H1 (cell line): ENCODE measurements at regions not wholly inside any gene's neighbourhood (a gene's known extent, or its start where the extent isn't known, plus 50 kb on each side); places are given as distances from the start of the nearest gene placed in this dataset.

Source experiments
- CTCF ChIA-PET: fragments of 300-600 bp; sonication (Branson Sonifier 250); formaldehyde crosslinking; loops from one replicate; lab custom pipeline; 2021; ENCODE audit not compliant: partially characterized antibody; lab: Charles Lee
- POLR2A ChIA-PET: fragments of 300-600 bp; sonication (Branson Sonifier 250); formaldehyde crosslinking; loops from one replicate; lab custom pipeline; 2021; ENCODE audit warnings: inconsistent platforms; ENCODE audit not compliant: partially characterized antibody; lab: Charles Lee
- DNase-seq, 2 experiments: peaks; one replicate each; pipeline versions ENCODE4 v3.0.0 to v3.0.0-alpha.2; 2010 to 2022; ENCODE audit warnings: low spot score in 2 of 2, low read depth in 1 of 2, mixed read lengths in 1 of 2
- FAIRE-seq: peaks from 2 replicates; lab custom pipeline; 2011; peaks lifted over from hg19 to GRCh38; lab: Jason Lieb, UNC
- H2AFZ ChIP-seq: 2 replicates; pipeline ENCODE4 v1.8.1; 2012; ENCODE audit warnings: low read length, inconsistent platforms
- H2AK5ac ChIP-seq: 2 replicates; pipeline ENCODE4 v1.6.1; 2013; ENCODE audit warnings: low read depth, low read length
- H2BK120ac ChIP-seq: replicated peaks from 2 replicates; pipeline ENCODE3; 2013; ENCODE audit warnings: low read depth, low read length, inconsistent platforms
- H2BK12ac ChIP-seq: 2 replicates; pipeline ENCODE4 v1.6.1; 2013; ENCODE audit warnings: low read depth, low read length
- H2BK15ac ChIP-seq: 2 replicates; pipeline ENCODE4 v1.6.1; 2013; ENCODE audit warnings: low read length
- H2BK20ac ChIP-seq: 2 replicates; pipeline ENCODE4 v1.6.1; 2013; ENCODE audit warnings: low read length
- H2BK5ac ChIP-seq: 2 replicates; pipeline ENCODE4 v1.6.1; 2013; ENCODE audit warnings: low read depth, low read length
- H3K14ac ChIP-seq: 2 replicates; pipeline ENCODE4 v1.6.1; 2013; ENCODE audit warnings: inconsistent platforms; ENCODE audit not compliant: insufficient read length
- H3K18ac ChIP-seq: 2 replicates; pipeline ENCODE4 v1.6.1; 2013; ENCODE audit warnings: low read length; ENCODE audit errors: extremely low read depth
- H3K23ac ChIP-seq: 2 replicates; pipeline ENCODE4 v1.6.1; 2013; ENCODE audit warnings: inconsistent platforms; ENCODE audit not compliant: insufficient read length
- H3K23me2 ChIP-seq: 2 replicates; pipeline ENCODE4 v1.6.1; 2013; ENCODE audit warnings: low read depth, low read length
- H3K27ac ChIP-seq: 2 replicates; pipeline ENCODE4 v1.6.1; 2011; ENCODE audit warnings: low read depth, low read length, inconsistent platforms
- H3K27me3 ChIP-seq, 4 experiments: replicated peaks in 1 of 4; 1 replicate in 1 of 4; 2 replicates in 3 of 4; pipeline versions ENCODE4 v1.6.1 to v1.8.1; 2011 to 2013; ENCODE audit warnings: low read length in 3 of 4, mild to moderate bottlenecking in 3 of 4, inconsistent platforms in 2 of 4, mixed read lengths in 2 of 4, moderate library complexity in 1 of 4; ENCODE audit not compliant: control insufficient read depth in 3 of 4, insufficient read depth in 3 of 4; ENCODE audit errors: extremely low read depth in 1 of 4
- H3K36me3 ChIP-seq, 4 experiments: 2 replicates each; pipeline versions ENCODE4 v1.6.1 to v1.8.1; 2011 to 2013; ENCODE audit warnings: mild to moderate bottlenecking in 4 of 4, low read length in 3 of 4, moderate library complexity in 2 of 4, control low read depth in 1 of 4, inconsistent platforms in 1 of 4; ENCODE audit not compliant: insufficient read depth in 4 of 4, control insufficient read depth in 2 of 4
- H3K4ac ChIP-seq: replicated peaks from 2 replicates; pipeline ENCODE3; 2013; ENCODE audit warnings: low read length, low read depth, mixed read lengths, inconsistent platforms; ENCODE audit not compliant: insufficient read length
- H3K4me1 ChIP-seq, 4 experiments: replicated peaks in 1 of 4; 1 replicate in 1 of 4; 2 replicates in 3 of 4; pipeline versions ENCODE4 v1.6.1 to v1.8.1; 2011 to 2013; ENCODE audit warnings: low read length in 3 of 4, inconsistent platforms in 2 of 4, mixed read lengths in 1 of 4; ENCODE audit not compliant: insufficient read depth in 4 of 4, control insufficient read depth in 3 of 4
- H3K4me2 ChIP-seq, 2 experiments: 2 replicates each; pipeline versions ENCODE4 v1.6.1 to v1.8.1; 2011 to 2013; ENCODE audit warnings: low read depth in 2 of 2, low read length in 2 of 2, control low read depth in 1 of 2, inconsistent platforms in 1 of 2, mild to moderate bottlenecking in 1 of 2; ENCODE audit not compliant: insufficient read depth in 1 of 2
- H3K4me3 ChIP-seq, 4 experiments: fragments of 200-600, 300-600 bp in 1 of 4; sonication (generic), shearing (Covaris generic), sonication (Bioruptor Twin) in 1 of 4; 2 replicates each; pipeline versions ENCODE4 v1.5.1 to v1.8.1; 2011 to 2016; ENCODE audit warnings: low read length in 4 of 4, low read depth in 3 of 4, control low read depth in 2 of 4, inconsistent platforms in 2 of 4, mild to moderate bottlenecking in 2 of 4, mixed read lengths in 1 of 4, moderate library complexity in 1 of 4; ENCODE audit not compliant: insufficient read depth in 2 of 4; ENCODE audit errors: extremely low read depth in 1 of 4
- H3K56ac ChIP-seq: replicated peaks from 2 replicates; pipeline ENCODE3; 2013; ENCODE audit warnings: low read depth, mild to moderate bottlenecking, mixed read lengths, low read length, inconsistent platforms; ENCODE audit not compliant: insufficient read length
- H3K79me1 ChIP-seq: 2 replicates; pipeline ENCODE4 v1.6.1; 2013; ENCODE audit warnings: low read depth, low read length, control low read depth
- H3K79me2 ChIP-seq, 2 experiments: 2 replicates each; pipeline versions ENCODE4 v1.6.1 to v1.8.1; 2012 to 2013; ENCODE audit warnings: low read length in 2 of 2, mild to moderate bottlenecking in 2 of 2, inconsistent platforms in 1 of 2; ENCODE audit not compliant: insufficient read depth in 2 of 2, control insufficient read depth in 1 of 2
- H3K9ac ChIP-seq, 4 experiments: replicated peaks in 1 of 4; 1 replicate in 1 of 4; 2 replicates in 3 of 4; pipeline versions ENCODE4 v1.6.1 to v1.8.1; 2011 to 2013; ENCODE audit warnings: low read depth in 3 of 4, low read length in 3 of 4, control low read depth in 2 of 4, mild to moderate bottlenecking in 2 of 4, moderate library complexity in 2 of 4, inconsistent platforms in 1 of 4; ENCODE audit errors: extremely low read depth in 1 of 4
- H3K9me3 ChIP-seq, 2 experiments: 2 replicates each; pipeline versions ENCODE4 v1.6.1 to v1.8.1; 2012 to 2013; ENCODE audit warnings: mild to moderate bottlenecking in 2 of 2, moderate library complexity in 2 of 2, control low read depth in 1 of 2, inconsistent platforms in 1 of 2, low read depth in 1 of 2, low read length in 1 of 2, mixed read lengths in 1 of 2; ENCODE audit not compliant: insufficient read depth in 2 of 2
- H4K20me1 ChIP-seq, 2 experiments: replicated peaks in 1 of 2; 2 replicates each; pipeline versions ENCODE3 to v1.8.1; 2011 to 2013; ENCODE audit warnings: inconsistent platforms in 2 of 2, low read length in 2 of 2, mild to moderate bottlenecking in 1 of 2; ENCODE audit not compliant: insufficient read depth in 2 of 2, control insufficient read depth in 1 of 2
- H4K5ac ChIP-seq: 2 replicates; pipeline ENCODE4 v1.6.1; 2013; ENCODE audit warnings: low read length, low read depth, mixed read lengths, inconsistent platforms; ENCODE audit not compliant: insufficient read length
- H4K8ac ChIP-seq: 2 replicates; pipeline ENCODE4 v1.8.0; 2013; ENCODE audit warnings: mild to moderate bottlenecking, moderate library complexity, low read length, inconsistent platforms; ENCODE audit not compliant: insufficient read depth; ENCODE audit errors: extremely low read depth
- H4K91ac ChIP-seq: replicated peaks from 2 replicates; pipeline ENCODE3; 2013; ENCODE audit warnings: low read length, mixed read lengths, inconsistent platforms; ENCODE audit not compliant: insufficient read length
- BCL11A ChIP-seq, 2 experiments: IDR thresholded peaks; one replicate each; pipeline ENCODE4 v1.6.1; 2011; ENCODE audit warnings: low read depth in 2 of 2, low read length in 2 of 2, mild to moderate bottlenecking in 2 of 2
- CEBPB ChIP-seq: IDR thresholded peaks from 2 replicates; pipeline ENCODE4 v1.6.1; 2012; ENCODE audit warnings: low read depth, low read length
- FOSL1 ChIP-seq: IDR thresholded peaks from 2 replicates; pipeline ENCODE4 v1.6.1; 2011; ENCODE audit warnings: mild to moderate bottlenecking, low read depth, low read length, moderate library complexity; ENCODE audit not compliant: insufficient read depth
- GTF2F1 ChIP-seq: IDR thresholded peaks from 2 replicates; pipeline ENCODE4 v1.6.1; 2012; ENCODE audit warnings: low read depth, low read length, improper control_type of control experiment, borderline replicate concordance
- KDM1A ChIP-seq: fragments of 200-600, 300-600 bp; sonication (generic); IDR thresholded peaks from 2 replicates; pipeline ENCODE4 v1.7.1; 2016; ENCODE audit warnings: mild to moderate bottlenecking, low read length, borderline replicate concordance
- NRF1 ChIP-seq: IDR thresholded peaks from 2 replicates; pipeline ENCODE4 v1.6.1; 2011; ENCODE audit warnings: mild to moderate bottlenecking, low read depth, low read length, improper control_type of control experiment
- PHF8 ChIP-seq: fragments of 200-600 bp; sonication (generic); conservative IDR thresholded peaks from 2 replicates; pipeline ENCODE4 v1.7.1; 2012; ENCODE audit warnings: low read depth, mild to moderate bottlenecking, inconsistent platforms, low read length, moderate library complexity
- POLR2A ChIP-seq, 2 experiments: IDR thresholded peaks; 1 replicate in 1 of 2; 2 replicates in 1 of 2; pipeline ENCODE4 v1.6.1; 2011; ENCODE audit warnings: low read depth in 2 of 2, low read length in 2 of 2, mild to moderate bottlenecking in 2 of 2; ENCODE audit errors: control extremely low read depth in 1 of 2
- RXRA ChIP-seq: IDR thresholded peaks from 2 replicates; pipeline ENCODE4 v1.6.1; 2011; ENCODE audit warnings: low read depth, mild to moderate bottlenecking, low read length, moderate library complexity; ENCODE audit not compliant: insufficient read depth
- SIX5 ChIP-seq: IDR thresholded peaks from 2 replicates; pipeline ENCODE4 v1.6.1; 2011; ENCODE audit warnings: mild to moderate bottlenecking, low read depth, low read length
- SP2 ChIP-seq: IDR thresholded peaks from 2 replicates; pipeline ENCODE4 v1.6.1; 2012; ENCODE audit warnings: mild to moderate bottlenecking, low read length, inconsistent platforms
- SP4 ChIP-seq: IDR thresholded peaks from 2 replicates; pipeline ENCODE4 v1.6.1; 2012; ENCODE audit warnings: low read length, inconsistent platforms
- ZNF274 ChIP-seq: IDR thresholded peaks from 2 replicates; pipeline ENCODE4 v1.7.0; 2012; ENCODE audit warnings: low read length, borderline replicate concordance; ENCODE audit errors: extremely low read depth
- WGBS, 2 experiments: shearing (Covaris generic) in 1 of 2; methylation state at CpG; one replicate each; pipeline versions ENCODE4 v1.1.6 to v1.1.7; 2013 to 2015; ENCODE audit warnings: low lambda C conversion rate in 2 of 2, mixed read lengths in 2 of 2, inconsistent platforms in 1 of 2, low coverage in 1 of 2, missing lambda C conversion rate in 1 of 2; ENCODE audit not compliant: insufficient replicate concordance in 2 of 2, insufficient coverage in 1 of 2, insufficient read length in 1 of 2; ENCODE audit errors: extremely low coverage in 1 of 2, missing lambda C conversion rate in 1 of 2; 5-methylcytosine and 5-hydroxymethylcytosine counted together

GRCh38 chr7:377080-378040, 87.4 kb downstream of the FOXL3 start:
- ChIA-PET CTCF (no interaction called here), POLR2A (no interaction called here)
- Histone ChIP-seq H2BK12ac (0 out of 2 replicates have a peak overlapping the region, but pooled peaks have one; percentile 27), H2AFZ (no peak overlapping the region), H2BK5ac (peak overlapping the region; percentile 66; the same call in 1 of the 2 replicates), H3K9ac (no peak overlapping the region), H3K4ac (no peak overlapping the region), H3K27ac (no peak overlapping the region), H3K23me2 (peaks cover 2% of the 10 kb centered on the region; the same call in 1 of the 2 replicates), H3K79me1 (no peaks in the 10 kb centered on the region), H2AK5ac (no peak overlapping the region), H3K27me3 (peaks cover 0 to 8% (median 5%) of the 10 kb centered on the region in 4 experiments; a peak in 4 of 7 replicates), H3K4me3 (no peak overlapping the region), H2BK15ac (no peak overlapping the region; the same call in 1 of the 2 replicates), H2BK20ac (0 out of 2 replicates have a peak overlapping the region, but pooled peaks have one; percentile 32), H3K14ac (no peak overlapping the region), H2BK120ac (no peak overlapping the region), H3K23ac (no peak overlapping the region), H3K56ac (no peak overlapping the region), H3K4me2 (no peak overlapping the region), H3K36me3 (no peaks in the 10 kb centered on the region), H4K20me1 (no peaks in the 10 kb centered on the region), H4K91ac (peak overlapping the region; percentile 65), H4K5ac (no peak overlapping the region), H3K4me1 (peaks cover 0 to 33% (median 18%) of the 10 kb centered on the region in 4 experiments; a peak in 6 of 7 replicates), H4K8ac (no peak overlapping the region; the same call in 1 of the 2 replicates), H3K9me3 (peaks cover 0 to 3% of the 10 kb centered on the region in 2 experiments; a peak in 1 of 4 replicates), H3K18ac (no peak overlapping the region; the same call in 1 of the 2 replicates), H3K79me2 (no peaks in the 10 kb centered on the region)
- DNase-seq (no peak), FAIRE-seq (no peak)
- 84% methylated on average over 24 of the region's 35 CpGs; no CpG with 5 or more reads in 1 of the 2 experiments for WGBS, 2 experiments
- TF ChIP-seq FOSL1 (no peak), POLR2A (IDR thresholded peaks at IDR 0.05; ENCODE audit: control extremely low read depth in 1 of 2, low read depth in 2 of 2, low read length in 2 of 2) (no peak), CEBPB (no peak), NRF1 (no peak), SP2 (no peak), KDM1A (no peak), PHF8 (no peak), GTF2F1 (no peak), ZNF274 (no peak), RXRA (no peak), SP4 (no peak), BCL11A (IDR thresholded peaks at IDR 0.05; ENCODE audit: low read depth in 2 of 2, low read length in 2 of 2) (no peak), SIX5 (no peak)
